Pulmonary artery endothelial cell (primary cell): ENCODE measurements at regions not wholly inside any gene's neighbourhood (a gene's known extent, or its start where the extent isn't known, plus 50 kb on each side); places are given as distances from the start of the nearest gene placed in this dataset.
A peak's percentile ranks its signal among the peaks of the same experiment; 100 is the strongest.

Experiments used
- DNase-seq: peaks from one replicate; pipeline ENCODE4 v3.0.0-alpha.2; 2011; ENCODE audit warnings: low read depth, low spot score

DNA sequence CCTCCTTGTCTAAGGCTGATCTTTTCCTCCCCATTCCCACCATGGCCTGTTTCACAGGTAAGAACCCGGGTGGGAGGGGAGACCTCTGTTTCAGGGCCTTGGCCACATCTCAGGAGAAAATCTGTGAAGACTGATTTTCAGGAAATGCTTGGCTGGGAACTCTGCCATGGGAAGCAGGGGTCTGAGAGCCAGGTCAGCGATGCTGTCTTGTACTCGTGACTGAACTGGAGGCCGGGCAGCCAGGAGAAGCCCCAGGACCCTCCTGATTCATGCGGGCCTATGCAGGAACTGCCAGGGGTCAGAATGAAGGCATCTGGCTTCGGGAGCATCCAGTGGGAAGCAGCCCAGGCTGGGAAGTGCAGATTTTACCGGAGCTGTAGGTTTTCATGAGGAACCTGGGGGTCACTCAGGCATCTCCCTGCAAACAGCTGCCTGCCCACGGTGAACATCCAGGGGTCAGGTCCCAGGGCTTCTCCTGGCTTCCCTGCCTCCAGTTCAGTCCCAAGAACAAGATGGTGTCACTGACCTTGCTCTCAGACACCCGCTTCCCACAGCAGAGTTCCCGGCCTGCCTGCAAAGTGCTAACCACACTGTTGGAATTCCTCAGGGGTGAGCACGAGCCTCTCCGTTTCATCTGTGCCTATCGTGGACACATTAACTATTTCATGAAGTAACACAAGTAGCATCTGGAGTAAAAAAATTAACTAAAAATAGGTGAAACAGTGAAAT lies 90.2 kb upstream of the SULF2 start:
- peak; percentile 20 for DNase-seq

DNA sequence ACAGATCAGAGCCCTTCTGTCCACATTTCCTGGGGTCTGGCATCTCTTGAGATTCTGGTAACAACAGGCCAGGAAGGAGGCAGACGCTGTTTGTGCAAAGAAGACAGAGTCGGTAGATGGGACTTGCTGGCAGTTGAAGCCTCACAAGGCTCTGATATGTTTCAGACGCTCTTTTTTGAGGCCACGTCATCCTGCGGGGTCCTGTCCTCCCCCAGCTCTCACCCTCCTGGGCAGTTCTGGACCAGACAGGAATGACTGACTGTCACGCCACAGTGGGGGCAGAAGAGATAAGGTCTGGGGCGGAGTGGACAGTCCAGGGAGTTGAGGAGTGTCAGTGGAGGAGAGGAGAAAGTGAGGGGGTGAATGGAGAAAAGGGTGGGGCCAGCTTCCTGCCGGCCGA lies 87.1 kb upstream of the SULF2 start:
- no peak for DNase-seq

DNA sequence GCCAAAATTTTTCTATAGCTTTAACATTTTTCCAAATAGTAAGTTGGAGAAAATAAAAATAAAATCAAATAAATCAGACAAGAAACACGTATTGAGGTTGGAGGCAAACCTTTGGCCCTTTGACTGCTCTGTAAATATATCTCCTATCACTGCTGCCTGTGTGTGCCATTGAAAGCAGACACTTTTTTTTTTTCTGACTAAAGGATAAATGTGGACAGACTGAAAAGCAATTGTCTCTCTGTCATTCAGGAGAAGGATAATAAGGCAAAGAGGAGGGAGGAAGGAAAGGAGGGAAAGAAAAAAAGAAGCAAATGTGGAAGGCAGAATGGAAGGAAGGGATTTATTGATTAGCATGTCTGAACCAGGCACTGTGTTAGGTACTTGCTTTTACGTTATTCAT lies 85.2 kb upstream of the SULF2 start:
- no peak for DNase-seq

DNA sequence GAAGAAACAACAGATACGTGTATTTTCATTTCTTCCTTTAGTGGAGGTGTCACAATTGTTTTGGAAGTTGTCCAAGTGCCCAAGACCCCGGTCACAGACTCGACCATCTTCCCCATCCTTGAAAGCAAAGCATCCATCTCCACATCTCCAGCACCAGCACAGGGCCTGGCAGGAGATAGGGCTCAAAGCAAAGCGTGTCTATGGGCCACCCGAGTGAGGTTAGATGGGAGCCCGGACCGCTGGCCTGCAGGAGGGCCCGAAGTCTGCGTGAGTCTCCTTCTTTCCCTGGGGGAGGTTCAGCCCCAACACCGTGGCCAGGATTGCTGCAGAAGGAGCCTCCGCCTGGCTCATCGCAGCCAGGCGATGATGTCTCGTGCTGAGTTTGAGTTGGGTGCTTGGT lies 83.5 kb upstream of the SULF2 start:
- no peak for DNase-seq

DNA sequence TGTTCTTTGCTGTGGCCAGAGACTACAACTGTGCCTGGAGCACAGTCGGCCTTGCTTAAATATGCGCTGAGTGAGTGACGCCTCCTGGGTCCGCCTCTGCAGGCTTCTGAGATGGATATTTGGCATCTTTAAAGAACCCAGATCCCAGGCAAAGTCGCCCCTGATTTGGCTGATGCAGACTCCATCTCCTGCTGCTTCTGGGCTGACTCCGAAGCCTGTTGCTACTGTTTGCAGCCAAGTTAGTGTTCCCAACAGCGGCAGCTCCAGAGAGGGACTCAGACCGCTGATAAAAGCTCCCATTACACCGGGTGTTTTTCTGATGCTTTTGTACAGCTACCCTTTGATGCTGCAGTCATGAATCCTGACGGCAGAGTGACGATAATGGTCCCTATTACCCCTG lies 83.0 kb upstream of the SULF2 start:
- DNase-seq = no peak

DNA sequence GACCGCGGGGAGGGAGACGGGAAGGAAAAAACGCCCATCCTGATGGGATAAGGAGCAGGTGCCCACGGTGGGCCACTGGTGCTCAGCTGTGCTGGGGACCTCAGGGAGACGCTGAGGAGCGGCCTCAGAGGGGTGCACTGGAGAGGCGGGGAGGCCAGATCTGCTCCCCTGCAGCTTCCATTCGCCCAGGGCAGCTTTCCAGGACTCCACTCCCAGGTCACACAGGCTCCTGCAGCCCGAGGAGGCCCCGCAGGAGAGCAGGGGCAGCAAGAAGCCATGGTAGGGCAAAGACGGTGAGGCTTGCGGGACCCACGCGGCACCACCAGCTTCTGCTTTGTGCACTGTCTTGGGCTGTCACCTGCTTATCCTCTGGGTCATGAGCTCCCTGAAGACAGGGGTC lies 82.5 kb upstream of the SULF2 start:
- no peak for DNase-seq

DNA sequence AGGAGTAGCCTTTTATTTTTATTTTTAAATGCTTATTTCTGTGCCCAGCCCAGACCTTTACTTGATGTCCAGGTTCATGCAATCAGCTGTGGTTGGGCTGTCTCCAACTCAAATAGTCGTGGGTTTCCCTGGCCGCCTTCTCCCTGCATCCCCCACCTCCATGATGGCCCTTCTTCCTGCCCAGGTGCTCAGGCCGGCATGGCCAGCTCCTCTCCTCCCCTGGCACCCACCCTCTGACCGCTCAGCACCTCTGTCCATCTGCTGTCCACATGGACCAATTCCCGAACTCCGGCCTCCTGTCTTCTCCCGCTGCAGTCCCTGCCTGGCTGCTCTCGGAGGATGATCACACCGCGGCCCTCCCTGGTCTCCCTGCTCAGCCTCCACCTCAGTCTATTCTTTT lies 81.2 kb upstream of the SULF2 start:
- DNase-seq = no peak

DNA sequence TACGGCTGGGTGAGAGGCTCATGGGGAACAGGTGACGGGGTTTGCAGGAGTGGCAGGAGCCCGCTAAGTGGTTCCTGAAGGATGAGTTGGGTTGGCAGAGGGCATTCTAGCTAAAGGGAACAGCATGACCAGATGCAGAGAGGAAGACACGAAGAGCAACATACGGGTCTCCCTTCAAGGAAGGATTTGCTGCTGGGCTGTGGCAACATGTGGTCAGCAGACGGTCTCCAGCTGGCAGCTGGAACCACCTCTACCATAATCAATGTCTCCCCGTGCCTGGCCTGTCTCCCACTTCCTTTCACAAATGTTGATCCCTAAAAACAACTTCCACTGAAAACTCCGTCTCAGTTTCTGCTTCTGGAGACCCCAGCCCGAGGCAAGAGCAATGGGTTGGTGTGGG lies 80.6 kb upstream of the SULF2 start:
- DNase-seq = no peak

DNA sequence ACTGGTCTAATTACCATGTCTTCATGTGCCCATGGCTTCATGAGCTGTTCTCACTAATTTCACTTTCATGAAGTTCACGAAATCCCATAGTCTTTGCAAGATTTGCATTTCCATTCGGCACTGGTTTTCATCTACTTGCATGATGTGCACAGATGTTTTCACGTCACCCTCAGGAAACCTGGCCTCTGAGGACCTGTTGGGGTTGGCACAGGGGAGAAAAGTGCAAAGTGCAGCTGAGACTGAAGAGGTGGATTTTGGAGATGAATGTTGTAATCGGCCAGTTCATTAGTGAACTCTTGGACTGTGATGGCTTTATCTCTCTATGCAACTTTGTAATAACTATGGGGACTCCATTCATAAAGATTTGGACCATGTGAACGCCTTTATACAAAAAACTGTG lies 80.2 kb upstream of the SULF2 start:
- DNase-seq = no peak

DNA sequence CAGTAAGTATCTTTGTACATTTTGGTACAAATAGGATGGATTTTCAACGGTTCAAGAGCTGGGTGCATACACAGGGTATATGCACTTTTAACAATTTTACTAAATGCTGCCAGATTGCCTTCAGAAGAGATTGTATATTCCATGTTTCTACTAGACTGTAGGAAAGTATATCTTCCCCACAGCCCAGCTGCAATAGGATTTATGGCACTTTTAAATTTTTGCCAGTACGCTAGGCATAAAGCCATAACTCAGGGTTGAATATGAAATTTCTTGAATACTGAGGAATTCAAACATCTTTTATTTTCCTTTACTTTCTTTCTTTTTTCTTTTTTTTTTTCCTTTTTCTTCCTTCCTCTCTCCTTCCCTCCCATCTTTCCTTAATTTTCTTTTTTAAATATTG lies 78.7 kb upstream of the SULF2 start:
- DNase-seq = no peak

DNA sequence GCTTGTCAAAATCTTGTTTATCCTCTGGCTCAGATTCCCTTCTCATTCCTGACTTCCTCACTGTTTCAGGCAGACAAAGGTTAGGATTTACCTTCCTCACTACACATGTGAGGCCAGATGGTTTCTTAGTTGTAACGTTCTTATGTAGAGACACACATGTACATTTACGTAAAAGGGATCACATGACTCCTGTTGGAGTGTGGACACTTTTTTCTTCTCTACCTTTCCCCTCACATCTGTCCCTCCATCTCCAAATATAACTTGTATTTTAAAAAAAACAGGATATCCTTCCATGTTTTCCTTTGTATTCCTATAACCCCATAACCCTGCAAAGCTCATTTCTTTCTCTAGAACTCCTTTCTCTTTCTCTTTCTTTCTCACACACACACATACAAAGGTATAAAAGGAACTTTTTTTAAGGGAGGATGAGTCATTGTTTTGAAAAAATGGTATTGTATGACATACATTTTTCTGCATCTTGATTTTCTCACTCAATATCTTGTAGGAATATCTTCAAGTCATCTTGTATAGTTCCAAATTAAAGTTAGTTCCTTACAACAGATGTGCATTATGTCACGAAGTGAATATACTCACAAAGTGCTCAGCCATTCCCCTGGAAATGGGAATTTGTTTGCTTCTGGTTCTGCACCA lies 78.2 kb upstream of the SULF2 start:
- DNase-seq = no peak

DNA sequence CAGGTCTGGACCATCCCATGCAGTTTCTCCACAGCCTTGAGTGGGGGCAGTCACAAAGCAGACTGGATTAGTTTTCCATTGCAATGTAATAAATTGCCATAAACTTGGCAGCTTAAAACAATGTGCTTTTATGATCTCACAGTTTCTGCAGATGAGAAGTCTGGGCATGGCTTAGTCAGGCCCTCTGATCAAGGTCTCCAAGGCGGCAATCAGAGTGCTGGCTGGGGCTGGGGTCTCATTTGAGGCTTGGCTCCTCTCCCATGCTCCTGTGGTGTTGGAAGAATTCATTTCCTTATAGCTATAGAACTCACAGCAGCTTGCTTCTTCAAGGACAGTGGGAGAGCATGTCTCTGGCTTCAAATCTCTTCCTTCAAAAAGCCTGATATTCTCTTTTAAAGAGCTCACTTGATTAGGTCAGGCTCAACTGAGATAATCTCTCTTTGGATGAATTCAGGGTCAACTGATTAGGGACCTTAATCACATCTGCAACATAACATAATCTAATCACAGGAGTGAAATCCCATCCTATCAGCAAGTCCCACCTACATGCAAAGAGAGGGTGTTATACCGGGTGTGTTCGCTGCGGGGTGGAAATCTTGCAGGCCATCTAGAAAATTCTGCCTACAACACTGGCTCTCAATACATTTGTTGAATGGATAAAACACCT lies 77.4 kb upstream of the SULF2 start:
- no peak for DNase-seq

DNA sequence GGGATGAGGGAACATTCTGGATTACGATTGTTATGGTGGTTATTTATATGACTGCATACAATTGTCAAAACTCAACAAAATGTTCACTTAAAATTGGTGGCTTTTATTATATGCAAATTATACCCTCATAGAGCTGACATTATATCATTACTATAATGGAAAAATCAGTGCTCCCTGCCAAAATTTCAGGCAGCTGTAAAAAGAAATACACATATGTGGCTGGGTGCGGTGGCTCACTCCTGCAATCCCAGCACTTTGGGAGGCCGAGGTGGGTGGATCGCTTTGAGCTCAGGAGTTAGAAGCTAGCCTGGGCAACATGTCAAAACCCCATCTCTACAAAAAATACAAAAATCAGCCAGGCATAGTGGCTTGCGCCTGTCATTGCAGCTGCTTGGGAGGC lies 75.8 kb upstream of the SULF2 start:
- no peak for DNase-seq

DNA sequence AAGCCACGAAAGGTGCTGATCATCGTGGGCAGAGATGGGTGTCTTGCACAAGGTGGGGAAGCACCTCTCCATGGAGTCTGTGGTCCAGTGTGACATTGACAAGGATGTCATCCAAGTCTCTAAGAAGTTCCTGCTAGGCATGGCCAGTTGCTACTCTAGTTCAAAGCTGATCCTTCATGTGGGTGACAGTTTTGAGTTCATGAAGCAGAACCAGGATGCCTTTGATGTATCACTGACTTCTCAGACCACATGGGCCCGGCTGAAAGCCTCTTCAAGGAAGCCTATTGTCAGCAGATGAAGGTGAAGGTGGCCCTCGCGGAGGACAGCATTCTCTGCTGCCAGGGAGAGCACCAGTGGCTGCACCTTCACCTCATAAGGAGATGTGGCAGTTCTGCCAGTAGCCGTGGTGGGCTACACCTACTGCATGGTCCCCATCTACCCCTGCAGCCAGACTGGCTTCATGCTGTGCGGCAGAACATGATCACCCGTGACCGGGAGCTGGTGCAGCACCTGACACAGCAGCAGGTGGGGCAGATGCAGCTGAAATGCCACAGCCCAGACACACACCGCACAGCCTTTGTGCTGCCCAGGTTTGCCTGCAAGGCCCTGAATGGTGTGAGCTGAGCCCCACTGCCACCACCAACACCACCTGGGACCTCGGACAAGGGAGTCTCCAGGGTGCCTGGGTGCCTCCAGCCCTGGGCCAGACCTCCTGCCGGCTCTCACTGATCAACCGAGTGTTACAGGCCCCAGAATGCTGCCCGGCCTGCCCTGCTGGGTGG lies 75.0 kb upstream of the SULF2 start:
- no peak for DNase-seq

DNA sequence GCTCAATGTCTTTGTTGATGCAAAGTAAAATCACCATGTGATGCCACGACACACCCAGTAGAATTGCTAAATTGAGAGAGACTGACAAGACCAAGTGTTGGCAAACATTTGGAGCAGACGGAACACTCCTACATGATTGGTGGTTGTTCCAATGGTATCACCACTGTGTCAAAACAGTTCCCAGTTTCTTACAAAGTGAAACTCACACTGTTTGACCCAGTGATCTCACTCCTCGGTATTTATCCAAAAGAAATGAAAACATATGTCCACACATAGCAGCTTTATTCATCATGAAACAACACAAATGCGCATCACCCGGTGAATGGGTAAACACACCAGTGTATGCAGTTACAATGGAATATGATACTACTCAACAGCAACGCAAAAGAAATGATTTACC lies 74.0 kb upstream of the SULF2 start:
- no peak for DNase-seq

DNA sequence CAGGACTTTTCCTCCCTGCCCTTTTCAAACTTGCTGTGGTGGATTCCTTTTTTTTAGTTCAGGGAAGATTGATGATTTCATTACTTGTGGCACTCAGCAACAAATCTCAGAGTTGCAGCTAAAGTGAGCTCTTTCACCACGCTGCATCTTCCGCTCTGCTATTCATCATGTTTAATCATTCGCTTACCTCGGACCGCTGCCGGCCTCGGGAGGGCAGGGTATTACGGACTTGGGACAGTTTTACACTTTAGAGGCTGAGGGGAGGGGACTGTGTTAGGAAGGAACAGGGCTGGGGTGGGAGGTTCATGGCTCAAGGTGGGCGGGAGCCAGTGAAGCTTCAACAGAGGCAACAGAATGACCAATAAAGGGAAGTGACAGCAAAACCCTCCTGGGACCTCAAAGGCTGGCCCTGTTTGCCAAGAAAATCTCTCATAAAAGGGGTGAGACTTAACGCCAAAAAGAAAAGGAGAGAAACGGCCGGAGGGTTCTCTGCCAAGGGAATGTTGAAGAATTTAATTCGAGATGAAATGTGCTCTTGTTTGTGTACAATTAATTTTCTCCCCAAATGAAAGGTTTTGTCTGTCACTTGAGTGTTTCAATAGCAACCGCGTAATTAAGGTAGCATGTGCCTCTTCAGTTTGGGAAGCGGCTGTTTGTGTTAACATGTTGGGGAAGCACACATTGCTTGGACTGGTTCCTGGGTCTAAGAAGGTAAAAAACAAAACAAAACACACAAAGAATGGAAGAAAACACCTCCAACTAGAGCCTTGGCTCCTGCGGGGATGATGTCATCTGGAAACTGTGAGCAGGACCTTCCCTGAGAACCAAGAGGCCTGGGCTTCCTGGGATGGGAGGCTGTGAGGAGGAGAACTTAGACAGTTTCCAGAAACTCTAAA lies 72.5 kb upstream of the SULF2 start:
- no peak for DNase-seq

DNA sequence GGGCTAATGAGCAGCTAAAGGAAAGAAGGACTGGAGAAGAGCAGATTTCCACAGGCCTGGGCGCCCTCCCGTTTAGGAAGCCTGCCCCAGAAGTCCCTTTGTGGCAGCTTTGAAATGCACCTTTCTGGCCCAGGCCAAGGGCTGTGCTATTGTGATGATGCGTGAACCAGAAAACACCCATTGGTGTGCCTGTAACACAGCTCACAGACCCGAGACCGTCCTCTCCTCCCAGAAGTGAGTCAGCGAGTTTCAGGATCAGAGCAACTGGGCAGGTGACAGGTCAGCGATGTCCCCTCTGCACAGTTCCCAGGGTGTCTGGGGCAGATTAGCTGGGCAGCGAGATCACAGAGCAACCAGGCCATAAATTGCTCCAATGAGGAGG lies 71.9 kb upstream of the SULF2 start:
- DNase-seq = no peak

DNA sequence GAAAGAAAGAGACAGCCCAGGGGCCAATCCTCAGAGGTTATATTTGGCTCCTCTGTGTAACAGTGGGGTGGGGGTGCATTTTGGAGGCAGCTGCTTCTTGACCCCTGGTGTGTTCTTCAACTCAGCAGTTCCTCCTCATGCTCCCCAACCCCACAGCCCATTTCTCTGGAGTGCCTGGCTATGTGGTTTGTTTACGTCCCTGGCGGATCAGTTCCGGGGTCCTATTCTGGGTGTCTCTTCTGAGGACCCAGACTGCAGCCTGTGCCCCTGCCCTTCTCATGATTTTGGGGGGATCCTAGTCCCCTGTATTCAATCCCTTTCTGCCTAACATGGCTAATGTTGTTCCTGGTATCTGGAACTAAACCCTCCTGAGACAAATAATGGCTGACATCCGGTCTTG lies 70.5 kb upstream of the SULF2 start:
- no peak for DNase-seq

DNA sequence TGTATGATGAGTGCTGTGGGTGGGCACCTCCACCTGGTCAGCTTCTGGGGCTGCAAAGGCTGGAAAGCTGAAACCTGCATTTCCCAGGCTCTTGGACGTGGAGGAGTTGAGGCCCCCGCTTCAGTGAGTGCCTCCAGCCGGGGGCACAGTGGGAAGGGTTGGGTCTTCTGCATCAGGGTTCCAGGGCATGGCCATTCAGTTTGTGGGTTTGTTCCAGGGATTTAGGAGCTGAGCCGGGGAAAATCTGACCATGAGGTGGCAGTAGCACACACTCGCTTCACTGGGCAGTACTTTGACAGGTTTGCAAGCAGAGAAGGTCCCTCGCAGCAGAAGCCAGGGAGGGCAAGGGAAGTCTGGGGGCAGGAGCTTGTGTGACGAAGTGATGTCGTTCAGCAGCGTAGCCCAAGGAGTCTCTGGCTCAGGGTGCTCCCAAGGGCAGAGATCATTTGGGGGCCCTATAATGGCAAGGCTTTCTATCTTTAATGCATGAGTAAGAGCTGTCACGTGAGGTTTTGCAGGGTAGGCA lies 69.5 kb upstream of the SULF2 start:
- DNase-seq = no peak

DNA sequence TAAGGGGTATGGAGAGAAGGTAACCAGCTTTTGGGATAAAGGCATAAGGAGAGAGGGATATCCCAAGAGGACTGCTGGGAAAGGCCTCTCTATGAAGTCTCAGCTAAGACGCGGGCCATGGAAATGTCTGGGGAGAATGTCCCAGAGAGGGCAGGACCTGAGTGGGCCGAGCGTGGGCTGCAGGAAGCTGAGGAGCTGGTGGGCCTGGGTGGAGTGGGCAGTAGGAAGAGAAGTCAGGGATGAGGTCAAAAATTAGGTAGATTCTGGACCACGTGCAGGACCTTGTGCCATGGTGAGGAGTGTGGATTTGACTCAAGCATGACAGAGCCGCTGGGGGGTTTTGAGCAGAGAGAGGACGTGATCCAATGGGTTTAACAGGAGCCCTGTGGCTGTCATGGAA lies 66.5 kb upstream of the SULF2 start:
- no peak for DNase-seq

DNA sequence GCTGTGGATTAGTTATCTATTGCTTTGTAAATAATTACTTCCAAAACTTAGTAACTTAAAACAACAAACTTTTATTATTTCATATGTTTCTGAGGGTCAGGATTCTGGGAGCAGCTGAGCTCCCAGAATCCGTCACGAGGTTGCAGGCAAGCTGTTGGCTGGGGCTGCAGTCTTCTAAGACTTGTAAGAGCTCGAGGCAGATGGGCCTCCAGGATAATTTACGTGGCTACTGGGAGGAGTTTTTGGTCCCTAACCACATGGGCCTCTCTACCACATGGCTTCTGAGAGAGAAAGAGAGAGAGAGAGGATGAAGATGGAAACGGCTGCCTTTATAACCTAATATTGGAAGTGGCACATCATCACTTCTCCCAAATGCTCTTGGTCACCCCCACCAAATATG lies 64.9 kb upstream of the SULF2 start:
- DNase-seq = no peak
